A549 (cell line): ENCODE measurements at regions not wholly inside any gene's neighbourhood (a gene's known extent, or its start where the extent isn't known, plus 50 kb on each side); places are given as distances from the start of the nearest gene placed in this dataset.

Experiments
- ATAC-seq, 2 experiments: fragments of 200-7000 bp in 1 of 2; fragments of >200 bp in 1 of 2; cut with Nextera tagmentation in 1 of 2; cut with Tn5 transposase in 1 of 2; 3 replicates each; pipeline versions ENCODE4 v1.8.0 to v1.9.1; 2018 to 2020; ENCODE audit warnings: mild to moderate bottlenecking in 1 of 2, moderate library complexity in 1 of 2
- CTCF ChIA-PET: fragments of 300-600 bp; sonication (Branson Sonifier 250); formaldehyde crosslinking; extraction: SDS; loops from one replicate; lab custom pipeline; 2021; ENCODE audit warnings: antibody characterized with exemption, inconsistent platforms; lab: Yijun Ruan, JAX
- POLR2A ChIA-PET: fragments of 350-600 bp; formaldehyde crosslinking; extraction: SDS; loops from one replicate; lab custom pipeline; 2021; ENCODE audit warnings: antibody characterized with exemption, inconsistent platforms; lab: Yijun Ruan, JAX
- DNase-seq, 2 experiments: peaks; one replicate each; pipeline versions ENCODE4 v3.0.0 to v3.0.0-alpha.2; 2011 to 2016; ENCODE audit warnings: low read depth in 1 of 2, low spot score in 1 of 2
- FAIRE-seq: peaks from 2 replicates; lab custom pipeline; 2011; peaks lifted over from hg19 to GRCh38; lab: Jason Lieb, UNC
- H3K27ac ChIP-seq, 2 experiments: fragments of >200 bp; sonication (Bioruptor Twin); formaldehyde crosslinking; 3 replicates each; pipeline ENCODE4 v1.5.1; 2016 to 2017
- H3K4me1 ChIP-seq: fragments of >200 bp; sonication (Bioruptor Twin); formaldehyde crosslinking; 3 replicates; pipeline ENCODE4 v1.6.1; 2016
- H3K4me2 ChIP-seq: fragments of >200 bp; sonication (Bioruptor Twin); formaldehyde crosslinking; 3 replicates; pipeline ENCODE4 v1.6.1; 2016
- H3K4me3 ChIP-seq: fragments of >200 bp; sonication (Bioruptor Twin); formaldehyde crosslinking; 3 replicates; pipeline ENCODE4 v1.5.1; 2016
- H3K9me3 ChIP-seq: fragments of >200 bp; sonication (Bioruptor Twin); formaldehyde crosslinking; 3 replicates; pipeline ENCODE4 v1.6.1; 2016
- BCL3 ChIP-seq: fragments of >200 bp; sonication (Bioruptor Twin); formaldehyde crosslinking; IDR thresholded peaks from 3 replicates; pipeline ENCODE4 v1.6.1; 2016
- CBX2 ChIP-seq: fragments of 200-600 bp; sonication (generic); IDR thresholded peaks from 2 replicates; pipeline ENCODE4 v1.6.1; 2016; ENCODE audit warnings: low read depth, mild to moderate bottlenecking, borderline replicate concordance
- CHD2 ChIP-seq: fragments of 150-350 bp; IDR thresholded peaks from 2 replicates; pipeline ENCODE4 v1.6.1; 2014; ENCODE audit warnings: low read length; ENCODE audit not compliant: partially characterized antibody
- CHD4 ChIP-seq: fragments of 200-600 bp; sonication (generic); IDR thresholded peaks from 2 replicates; pipeline ENCODE4 v1.6.1; 2016; ENCODE audit warnings: antibody characterized with exemption, mild to moderate bottlenecking, borderline replicate concordance
- CTCF ChIP-seq: fragments of >200 bp; sonication (Bioruptor Twin); formaldehyde crosslinking; IDR thresholded peaks from 3 replicates; pipeline ENCODE4 v1.5.1; 2016
- E2F6 ChIP-seq: IDR thresholded peaks from 2 replicates; pipeline ENCODE4 v1.6.1; 2012; ENCODE audit warnings: low read depth, borderline replicate concordance
- EHMT2 ChIP-seq: fragments of 200-600 bp; sonication (generic); IDR thresholded peaks from 2 replicates; pipeline ENCODE4 v1.6.1; 2016; ENCODE audit warnings: antibody characterized with exemption, low read depth, mild to moderate bottlenecking, moderate library complexity
- EP300 ChIP-seq, 2 experiments: fragments of >200 bp; sonication (Bioruptor Twin); formaldehyde crosslinking; IDR thresholded peaks; 2 replicates in 1 of 2; 3 replicates in 1 of 2; pipeline ENCODE4 v1.6.1; 2016 to 2017
- ESRRA ChIP-seq: fragments of 150-350 bp; IDR thresholded peaks from 2 replicates; pipeline ENCODE4 v1.6.1; 2014; ENCODE audit warnings: mild to moderate bottlenecking, low read length, borderline replicate concordance
- FOSB ChIP-seq: fragments of 250-450 bp; sonication (Bioruptor Pico); IDR thresholded peaks from 2 replicates; pipeline ENCODE4 v1.5.0; 2020; ENCODE audit warnings: mild to moderate bottlenecking, moderate library complexity
- FOXS1 ChIP-seq: fragments of 250-450 bp; sonication (Bioruptor Pico); IDR thresholded peaks from 2 replicates; pipeline ENCODE4 v1.5.0; 2020; ENCODE audit warnings: mild to moderate bottlenecking, moderate library complexity
- GATA3 ChIP-seq: IDR thresholded peaks from 2 replicates; pipeline ENCODE4 v1.6.1; 2012; ENCODE audit warnings: borderline replicate concordance
- HDAC2 ChIP-seq: fragments of 200-600 bp; sonication (generic); IDR thresholded peaks from 2 replicates; pipeline ENCODE4 v1.6.1; 2016
- HES2 ChIP-seq: fragments of >200 bp; sonication (Bioruptor Twin); formaldehyde crosslinking; IDR thresholded peaks from 2 replicates; pipeline ENCODE4 v1.6.1; 2016
- HOXA7 ChIP-seq: fragments of 250-450 bp; sonication (Bioruptor Pico); IDR thresholded peaks from 2 replicates; pipeline ENCODE4 v1.5.0; 2020; ENCODE audit warnings: mild to moderate bottlenecking, moderate library complexity
- HOXB5 ChIP-seq: fragments of 250-450 bp; sonication (Bioruptor Pico); IDR thresholded peaks from 2 replicates; pipeline ENCODE4 v1.5.0; 2020; ENCODE audit warnings: mild to moderate bottlenecking, moderate library complexity
- JUN ChIP-seq, 2 experiments: fragments of >200 bp; sonication (Bioruptor Twin); formaldehyde crosslinking; IDR thresholded peaks; 2 replicates in 1 of 2; 3 replicates in 1 of 2; pipeline ENCODE4 v1.6.1; 2016 to 2017
- MAZ ChIP-seq: fragments of 150-350 bp; IDR thresholded peaks from 2 replicates; pipeline ENCODE4 v1.6.1; 2014; ENCODE audit warnings: antibody characterized with exemption, low read depth, low read length, borderline replicate concordance
- PHF8 ChIP-seq: fragments of 200-600 bp; sonication (generic); IDR thresholded peaks from 2 replicates; pipeline ENCODE4 v1.6.1; 2016; ENCODE audit warnings: low read depth, mild to moderate bottlenecking, antibody characterized with exemption, moderate library complexity, borderline replicate concordance
- RAD21 ChIP-seq, 2 experiments: fragments of >200 bp in 1 of 2; sonication (Bioruptor Twin) in 1 of 2; formaldehyde crosslinking in 1 of 2; IDR thresholded peaks in 1 of 2; conservative IDR thresholded peaks in 1 of 2; 2 replicates in 1 of 2; 3 replicates in 1 of 2; pipeline ENCODE4 v1.6.1; 2012 to 2018; ENCODE audit warnings: inconsistent platforms in 1 of 2
- RARB ChIP-seq: fragments of 250-450 bp; sonication (Bioruptor Pico); IDR thresholded peaks from 2 replicates; pipeline ENCODE4 v1.8.0; 2021; ENCODE audit warnings: mild to moderate bottlenecking, moderate library complexity
- RFX5 ChIP-seq: fragments of 450-650 bp; IDR thresholded peaks from 2 replicates; pipeline ENCODE4 v1.7.1; 2014; ENCODE audit warnings: antibody characterized with exemption, mild to moderate bottlenecking, moderate library complexity
- SREBF2 ChIP-seq: fragments of 450-650 bp; IDR thresholded peaks from 2 replicates; pipeline ENCODE4 v1.6.1; 2014; ENCODE audit warnings: mild to moderate bottlenecking, moderate library complexity
- TP53 ChIP-seq: fragments of 250-450 bp; sonication (Bioruptor Pico); IDR thresholded peaks from 2 replicates; pipeline ENCODE4 v1.5.0; 2021; ENCODE audit warnings: mild to moderate bottlenecking, moderate library complexity
- USF2 ChIP-seq: fragments of 450-650 bp; IDR thresholded peaks from 2 replicates; pipeline ENCODE4 v1.6.1; 2014; ENCODE audit warnings: antibody characterized with exemption
- ZC3H11A ChIP-seq: fragments of 450-650 bp; IDR thresholded peaks from 2 replicates; pipeline ENCODE4 v1.6.1; 2014; ENCODE audit warnings: antibody characterized with exemption, mild to moderate bottlenecking
- ZFP36 ChIP-seq: fragments of 450-650 bp; IDR thresholded peaks from 2 replicates; pipeline ENCODE4 v1.6.1; 2014; ENCODE audit warnings: borderline replicate concordance; ENCODE audit not compliant: partially characterized antibody
- WGBS: methylation state at CpG from one replicate; pipeline ENCODE4 v1.1.6; 2017; ENCODE audit errors: missing lambda C conversion rate; 5-methylcytosine and 5-hydroxymethylcytosine counted together

GRCh38 chr5:18972177-18972576 lies 1015.8 kb downstream of the CDH18 start:
- CTCF ChIA-PET: no interaction called here
- TF ChIP-seq HES2 (no peak), PHF8 (no peak), RAD21 (conservative IDR thresholded peaks at IDR 0.05 in 1 of 2, IDR thresholded peaks at IDR 0.05 in 1 of 2) (no peak), HOXB5 (CRISPR knock-in tag) (no peak), HOXA7 (CRISPR knock-in tag) (no peak), GATA3 (no peak), RARB (CRISPR knock-in tag) (no peak), TP53 (CRISPR knock-in tag) (no peak), BCL3 (no peak), FOXS1 (CRISPR knock-in tag) (no peak), CBX2 (no peak)
- TF ChIP-seq, all 56 proteins: peak for 0
- WGBS: 15% methylated on average over 3 of the region's 3 CpGs
- no peaks in the 10 kb centered on the region for H3K4me1 ChIP-seq
- POLR2A ChIA-PET: no interaction called here
- FAIRE-seq (no peak), ATAC-seq (no peak), DNase-seq (no peak)
- no peak overlapping the region for H3K4me3 ChIP-seq
- no peak overlapping the region for H3K4me2 ChIP-seq
- no peak overlapping the region for H3K27ac ChIP-seq
- no peaks in the 10 kb centered on the region for H3K9me3 ChIP-seq

- DNase-seq: no peak
- ChIA-PET POLR2A (no interaction called here), CTCF (no interaction called here)
- H3K4me2 ChIP-seq: no peak overlapping the region
- H3K9me3 ChIP-seq: no peaks in the 10 kb centered on the region
- TF ChIP-seq RFX5 (no peak), FOSB (CRISPR knock-in tag) (no peak), HES2 (no peak), MAZ (no peak), USF2 (no peak), SREBF2 (no peak), CHD4 (no peak), ZC3H11A (no peak), EHMT2 (no peak), ESRRA (no peak), CHD2 (no peak), JUN (IDR thresholded peaks at IDR 0.05) (no peak), ZFP36 (no peak), E2F6 (no peak), GATA3 (no peak), EP300 (IDR thresholded peaks at IDR 0.05) (no peak), CTCF (no peak), HDAC2 (no peak)
- H3K4me1 ChIP-seq: no peaks in the 10 kb centered on the region
- no peak overlapping the region for H3K4me3 ChIP-seq
- H3K27ac ChIP-seq: no peak overlapping the region
- no peak for ATAC-seq
- 12% methylated on average over 5 of the region's 5 CpGs for WGBS
- FAIRE-seq: no peak
Measured at GRCh38 chr5:18975624-18976023, 1012.4 kb downstream of the CDH18 start.
